GM19452 (cell line): ENCODE measurements at regions not wholly inside any gene's neighbourhood (a gene's known extent, or its start where the extent isn't known, plus 50 kb on each side); places are given as distances from the start of the nearest gene placed in this dataset.
"Not testable (repeated sequence)": the region's sequence is repeated elsewhere in the genome, so short reads cannot be mapped to it uniquely, and the experiment has no call there.

ENCODE experiments used
- ATAC-seq: cut with Tn5 transposase; IDR thresholded peaks from one replicate; pipeline ENCODE4 v1.9.1; 2021; ENCODE audit not compliant: unreplicated experiment

DNA sequence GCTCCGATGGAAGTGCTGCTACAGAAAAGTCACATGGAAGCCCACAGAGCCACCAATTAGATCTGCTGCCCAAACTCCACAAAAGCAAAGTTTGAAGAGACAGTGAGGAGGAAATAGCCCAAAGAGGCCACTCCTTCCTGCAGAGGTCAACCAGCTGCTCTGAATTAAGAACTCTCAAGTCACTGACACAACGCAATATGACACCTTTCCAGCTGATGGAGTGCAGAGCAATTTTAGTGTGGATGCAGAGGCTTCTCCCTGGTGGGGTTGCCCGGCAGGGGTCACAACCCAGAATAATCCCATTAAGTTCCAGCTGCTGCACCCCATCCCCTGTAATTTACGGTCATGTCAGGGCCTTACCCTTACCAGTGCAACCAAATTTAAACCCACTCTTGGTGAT is 361.9 kb upstream of the JARID2 start:
- ATAC-seq = no peak

DNA sequence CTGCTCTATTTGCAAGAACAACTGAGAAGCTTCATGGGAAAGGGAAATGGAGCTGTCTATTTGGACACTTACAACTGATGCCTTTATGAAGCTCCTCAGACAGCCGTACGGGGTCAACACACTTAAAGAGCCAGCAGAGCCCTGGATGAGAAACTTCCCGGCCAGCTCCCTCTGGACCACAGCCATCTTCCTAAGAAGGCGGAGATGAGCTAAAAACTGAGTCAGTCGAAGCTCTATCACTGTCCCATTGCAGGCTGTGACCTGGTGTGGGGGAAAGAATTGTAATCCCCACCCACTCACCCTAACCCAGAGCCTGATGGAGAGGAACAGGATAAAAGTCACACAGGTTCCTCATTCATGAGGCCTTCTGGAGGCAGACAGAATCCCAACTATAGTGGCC is 360.4 kb upstream of the JARID2 start:
- no peak for ATAC-seq

DNA sequence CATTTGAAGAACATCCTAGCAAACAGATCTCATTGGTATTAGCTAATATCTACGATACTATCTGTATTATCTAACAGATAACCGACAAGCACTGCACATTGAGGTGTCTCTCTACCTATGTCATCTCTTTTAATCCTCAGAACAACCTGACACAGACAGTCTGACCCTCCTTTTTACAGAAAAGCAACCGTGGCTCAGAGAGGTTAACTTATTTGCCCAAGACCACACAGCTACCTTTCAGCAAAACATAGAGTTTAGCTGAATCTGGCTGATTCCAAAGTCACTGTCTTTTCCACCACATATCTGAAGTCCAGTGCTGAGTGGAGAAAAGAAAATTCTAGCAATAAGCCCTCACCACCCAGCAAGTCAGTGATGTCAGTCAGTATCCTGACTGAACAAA is 358.7 kb upstream of the JARID2 start:
- ATAC-seq = no peak

DNA sequence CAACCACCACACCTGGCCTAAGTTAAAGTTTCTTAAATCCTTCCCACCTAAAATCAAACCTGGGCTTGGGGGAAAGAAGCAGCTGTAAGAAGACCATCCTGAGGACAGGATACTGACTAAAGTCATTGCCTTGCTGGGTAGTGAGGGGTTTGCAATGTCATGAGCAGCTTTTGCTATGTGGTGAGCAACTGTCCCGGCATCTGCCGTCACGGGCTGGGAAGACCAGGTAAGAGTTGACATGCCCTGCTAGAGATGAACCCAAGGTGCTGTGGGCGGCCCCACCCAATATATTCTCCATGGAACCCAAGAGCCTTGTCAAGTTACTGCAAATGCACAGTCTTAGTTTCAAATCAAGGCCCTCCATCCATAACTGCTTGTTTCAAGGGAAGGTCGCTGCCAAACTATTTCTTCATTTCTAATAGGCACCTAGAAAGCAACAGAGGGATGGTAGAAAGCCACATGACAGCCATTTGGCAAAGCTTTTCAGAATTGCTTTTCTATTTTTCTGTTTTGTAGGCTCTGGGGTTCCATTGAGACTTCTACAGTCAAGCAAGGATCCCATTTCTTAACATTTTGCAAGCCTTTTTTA is 357.8 kb upstream of the JARID2 start:
- ATAC-seq = no peak

DNA sequence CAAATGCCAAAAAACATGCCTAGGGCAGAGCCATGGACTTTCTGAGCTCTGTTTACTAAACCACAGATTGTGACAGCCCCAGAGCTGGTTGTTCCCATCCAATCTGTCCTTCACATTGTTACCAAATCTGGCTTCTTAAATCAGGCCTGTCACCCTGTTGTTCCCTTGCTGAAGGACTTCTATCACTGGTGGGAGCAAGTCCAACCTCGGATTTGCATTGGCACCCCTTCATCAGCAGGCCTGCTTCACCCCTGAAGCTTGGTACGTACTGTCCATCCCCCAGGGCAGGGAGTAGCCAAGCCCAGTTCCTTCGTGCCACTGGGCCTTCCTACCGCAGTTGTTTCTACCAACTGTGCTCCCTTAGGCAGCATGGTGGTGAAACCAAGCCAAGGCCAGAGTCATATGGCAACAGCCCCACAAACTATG is 357.3 kb upstream of the JARID2 start:
- no peak for ATAC-seq

DNA sequence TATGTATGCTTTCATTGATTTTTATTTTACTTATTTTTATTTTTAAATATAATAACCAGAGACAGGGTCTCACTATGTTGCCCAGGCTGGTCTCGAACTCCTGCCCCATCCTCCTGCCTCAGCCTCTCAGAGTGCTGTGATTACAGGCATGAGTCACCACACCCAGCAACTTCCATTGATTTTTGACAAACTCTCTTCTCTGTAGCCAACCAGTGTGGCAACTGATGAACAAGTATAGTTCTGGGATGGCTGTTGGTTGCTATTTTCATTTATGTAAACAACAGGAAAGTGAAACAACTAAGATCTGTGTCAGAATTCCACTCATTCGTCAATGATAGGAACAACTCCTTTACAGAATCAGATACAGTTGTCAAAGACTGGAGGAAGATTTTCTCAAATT is 356.7 kb upstream of the JARID2 start:
- no peak for ATAC-seq

DNA sequence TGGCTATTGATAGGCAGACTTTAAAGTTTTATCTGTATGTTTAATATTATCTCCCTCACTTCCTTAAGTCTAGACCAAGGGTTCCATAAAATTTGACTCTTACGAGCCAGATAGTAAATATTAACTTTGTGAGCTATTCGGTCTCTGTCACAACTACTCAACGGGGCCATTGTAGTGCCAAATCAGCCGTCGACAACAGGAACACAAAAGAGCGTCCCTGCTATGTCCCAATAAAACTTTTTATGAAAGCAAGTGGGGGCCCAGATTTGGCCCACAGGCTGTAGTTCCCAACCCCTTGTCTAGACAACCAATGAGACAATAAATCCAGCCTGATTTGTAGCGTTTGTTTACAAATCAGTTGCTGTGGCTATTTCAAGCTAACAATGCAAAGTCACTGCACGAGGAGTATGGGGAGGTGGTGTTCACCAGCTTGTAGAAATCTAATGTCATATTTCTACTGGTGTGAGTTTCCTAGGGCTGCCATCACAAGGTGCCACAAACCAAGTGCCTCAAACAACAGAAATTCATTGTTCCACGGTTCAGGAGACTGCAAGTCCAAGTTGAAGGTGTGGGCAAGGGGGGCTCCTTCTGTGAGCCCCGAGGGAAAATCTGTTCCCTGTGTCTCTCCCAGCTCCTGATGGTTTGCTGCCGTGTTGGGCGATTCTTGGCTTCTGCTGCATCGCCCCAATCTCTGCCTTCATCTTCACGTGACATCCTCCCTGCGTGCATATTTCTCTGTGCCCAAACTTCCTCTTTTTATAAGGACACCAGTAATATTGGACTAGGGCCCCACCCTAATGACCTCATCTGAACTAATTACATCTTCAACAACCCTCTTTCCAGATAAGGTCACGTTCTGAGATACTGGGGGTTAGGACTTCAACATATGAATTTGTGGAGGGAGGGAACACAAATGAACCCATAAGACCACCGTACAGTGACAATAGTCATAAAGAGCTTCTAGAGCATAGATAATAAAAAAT is 356.0 kb upstream of the JARID2 start:
- no peak for ATAC-seq

DNA sequence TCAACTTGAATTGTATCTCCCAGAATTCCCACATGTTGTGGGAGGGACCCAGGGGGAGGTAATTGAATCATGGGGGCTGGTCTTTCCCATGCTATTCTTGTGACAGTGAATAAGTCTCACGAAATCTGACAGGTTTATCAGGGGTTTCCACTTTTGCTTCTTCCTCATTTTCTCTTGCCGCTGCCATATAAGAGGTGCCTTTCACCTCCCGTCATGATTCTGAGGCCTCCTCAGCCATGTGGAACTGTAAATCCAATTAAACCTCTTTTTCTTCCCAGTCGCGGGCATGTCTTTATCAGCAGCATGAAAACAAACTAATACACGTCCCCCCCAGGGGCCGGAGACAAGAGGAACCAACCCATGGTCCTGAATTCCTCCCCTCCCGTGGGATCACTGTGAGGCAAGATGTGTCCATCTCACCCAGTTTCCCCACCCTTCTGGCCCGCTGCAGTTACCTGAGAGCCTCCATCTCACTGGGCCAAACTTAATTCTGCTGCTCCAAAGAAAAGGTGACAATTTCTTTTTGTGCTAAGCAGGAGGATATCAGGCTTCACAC is 354.0 kb upstream of the JARID2 start:
- ATAC-seq = not testable (repeated sequence)

DNA sequence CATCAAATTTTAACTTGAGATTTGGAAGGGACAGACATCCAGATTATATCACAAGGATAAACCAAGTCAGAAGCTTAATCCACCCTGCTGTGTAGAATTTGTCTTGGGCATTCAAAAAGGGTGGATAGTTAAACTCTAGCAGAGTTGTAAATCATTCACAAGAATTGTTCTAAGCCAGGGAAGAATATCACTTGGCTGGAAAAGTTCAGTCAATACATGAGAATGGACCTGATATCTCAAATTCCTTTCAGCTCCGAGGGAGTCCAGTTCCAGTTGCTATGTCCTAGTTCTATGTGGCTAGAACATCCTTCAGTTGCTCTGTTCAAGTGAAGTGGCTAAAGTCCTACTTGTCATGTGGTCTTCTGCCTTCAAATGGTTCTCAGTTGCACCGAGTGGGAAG is 351.8 kb upstream of the JARID2 start:
- no peak for ATAC-seq

DNA sequence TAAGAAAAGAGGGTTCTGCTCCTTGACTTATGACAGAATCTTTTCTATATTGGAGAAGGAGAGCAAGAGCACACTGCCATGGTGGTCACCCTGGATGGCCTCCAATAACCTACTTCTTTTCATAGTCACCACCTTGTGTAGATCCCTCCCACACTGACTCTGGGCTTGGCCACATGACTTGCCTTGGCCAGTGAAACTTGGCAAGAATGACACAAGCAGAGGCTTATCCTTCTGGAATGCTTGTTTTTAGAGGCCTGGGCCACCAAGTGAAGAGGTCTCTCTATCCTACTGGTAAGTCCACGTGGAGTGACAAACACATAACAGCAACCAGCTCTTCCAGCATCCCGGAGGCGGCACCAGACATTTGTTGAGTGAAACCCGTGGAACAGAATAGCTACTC is 349.4 kb upstream of the JARID2 start:
- ATAC-seq = no peak

DNA sequence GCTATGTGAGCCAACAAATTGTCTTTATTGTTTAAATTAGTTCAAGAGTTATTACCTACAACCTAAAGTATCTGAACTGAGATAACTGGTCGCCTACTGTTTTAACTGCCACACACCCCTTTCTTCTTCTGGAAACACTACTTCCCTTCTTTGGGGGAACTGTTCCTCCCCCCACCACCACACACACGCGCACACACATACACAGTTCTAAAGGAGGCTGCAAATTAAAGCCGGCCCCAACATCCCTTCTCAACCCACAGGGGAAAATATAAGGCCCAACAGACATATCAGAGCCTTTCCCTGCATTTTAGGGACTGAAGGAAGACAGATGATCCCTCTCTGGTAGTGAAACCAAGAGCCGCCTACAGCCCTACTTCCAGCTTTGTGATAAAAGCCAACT is 348.0 kb upstream of the JARID2 start:
- ATAC-seq = no peak

DNA sequence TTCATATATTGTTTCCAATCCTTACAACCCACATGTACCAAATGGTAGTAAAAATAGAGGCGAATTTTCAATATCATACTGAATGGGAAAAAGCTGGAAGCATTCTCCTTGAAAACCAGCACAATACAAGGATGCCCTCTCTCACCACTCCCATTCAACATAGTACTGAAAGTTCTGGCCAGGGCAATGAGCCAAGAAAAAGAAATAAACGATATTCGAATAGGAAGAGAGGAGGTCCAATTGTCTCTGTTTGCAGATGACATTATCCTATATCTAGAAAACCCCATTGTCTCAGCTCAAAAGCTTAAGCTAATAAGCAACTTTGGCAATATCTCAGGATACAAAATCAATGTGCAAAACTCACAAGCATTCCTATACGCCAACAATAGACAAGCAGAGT is 346.4 kb upstream of the JARID2 start:
- not testable (repeated sequence) for ATAC-seq

DNA sequence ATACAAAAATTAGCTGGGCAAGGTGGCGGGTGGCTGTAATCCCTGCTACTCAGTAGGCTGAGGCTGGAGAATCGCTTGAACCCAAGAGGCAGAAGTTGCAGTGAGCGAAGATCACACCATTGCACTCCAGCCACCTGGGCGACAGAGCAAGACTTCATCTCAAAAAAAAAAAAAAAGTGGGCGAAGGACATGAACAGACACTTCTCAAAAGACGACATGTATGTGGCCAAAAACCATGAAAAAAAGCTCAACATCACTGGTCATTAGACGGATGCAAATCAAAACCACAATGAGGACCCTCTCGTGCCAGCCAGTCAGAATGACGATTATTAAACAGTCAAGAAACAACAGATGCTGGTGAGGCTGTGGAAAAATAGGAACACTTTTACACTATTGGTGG is 344.9 kb upstream of the JARID2 start:
- ATAC-seq = no peak

DNA sequence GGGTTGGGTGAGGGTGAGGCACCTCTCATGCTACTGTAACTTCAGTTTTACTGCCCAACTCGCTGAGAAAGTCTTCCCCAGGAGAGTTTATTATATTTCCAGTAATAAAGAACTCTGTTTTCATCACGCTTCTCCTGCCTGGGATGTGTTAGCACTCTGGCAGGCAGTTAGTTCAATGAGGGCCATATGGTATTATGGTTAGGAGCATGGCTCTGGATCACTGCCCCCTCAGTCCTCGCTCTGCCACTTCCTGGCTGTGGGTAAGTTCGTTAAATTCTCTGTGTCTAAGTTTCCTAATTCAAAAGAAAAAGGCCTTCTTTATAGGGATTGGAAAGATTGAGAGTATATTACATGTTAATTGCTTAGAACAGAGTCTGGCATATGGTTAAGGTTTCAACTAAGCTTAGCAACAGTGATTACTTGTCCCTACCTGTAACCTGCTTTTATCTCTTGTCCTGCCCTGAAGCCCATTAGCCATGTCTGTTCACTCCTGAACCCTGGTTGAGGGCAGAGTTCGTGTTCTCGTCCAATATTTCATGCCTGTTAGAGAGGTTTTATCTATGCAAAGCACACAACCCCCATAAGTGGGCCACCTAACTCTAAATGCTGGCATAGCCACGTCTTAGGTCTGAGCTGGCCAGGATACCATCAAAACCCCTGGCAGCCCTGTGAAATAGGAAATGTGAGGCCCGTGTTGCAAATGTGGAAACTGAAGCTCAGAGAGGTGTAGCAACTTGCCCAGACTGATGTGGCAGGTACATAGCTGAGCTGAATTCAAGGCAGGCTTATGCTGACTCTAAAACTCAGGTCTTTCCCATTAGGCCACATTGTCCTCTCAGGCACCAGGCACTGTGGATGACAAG is 342.5 kb upstream of the JARID2 start:
- no peak for ATAC-seq

DNA sequence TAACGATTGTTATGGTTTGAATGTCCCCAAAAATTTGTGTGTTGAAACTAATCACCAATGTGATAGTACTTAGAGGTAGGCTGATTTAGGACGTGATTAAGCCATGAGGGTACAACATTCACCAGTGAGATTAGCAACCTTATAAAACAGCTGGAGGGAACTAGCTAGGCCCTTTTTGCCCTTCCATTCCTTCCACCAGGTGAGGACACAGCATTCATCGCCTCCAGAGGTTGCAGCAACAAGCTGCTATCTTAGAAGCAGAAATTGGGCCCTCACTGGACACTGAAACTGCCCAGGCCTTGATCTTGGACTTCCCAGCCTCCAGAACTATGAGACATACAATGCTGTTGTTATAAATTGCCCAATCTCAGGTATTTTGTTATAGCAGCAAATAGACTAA is 340.7 kb upstream of the JARID2 start:
- ATAC-seq = no peak

DNA sequence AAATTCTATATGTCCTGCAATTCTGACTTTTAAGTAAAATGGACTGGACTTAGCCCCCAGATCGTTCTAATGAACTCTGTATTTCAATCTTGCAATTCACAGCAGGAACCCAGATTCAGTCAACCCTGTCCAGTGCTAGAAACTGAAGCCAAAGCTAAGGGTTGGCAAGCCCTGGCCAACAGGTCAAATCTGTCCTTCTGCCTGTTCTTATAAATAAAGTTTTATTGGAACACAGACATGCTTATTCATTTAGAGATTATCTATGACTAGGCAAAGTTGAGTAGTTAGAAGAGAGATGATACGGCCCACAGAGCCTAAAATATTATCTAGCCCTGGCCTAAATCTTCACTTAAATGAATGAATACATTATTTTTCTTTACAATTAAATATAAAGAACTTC is 339.2 kb upstream of the JARID2 start:
- ATAC-seq = no peak

DNA sequence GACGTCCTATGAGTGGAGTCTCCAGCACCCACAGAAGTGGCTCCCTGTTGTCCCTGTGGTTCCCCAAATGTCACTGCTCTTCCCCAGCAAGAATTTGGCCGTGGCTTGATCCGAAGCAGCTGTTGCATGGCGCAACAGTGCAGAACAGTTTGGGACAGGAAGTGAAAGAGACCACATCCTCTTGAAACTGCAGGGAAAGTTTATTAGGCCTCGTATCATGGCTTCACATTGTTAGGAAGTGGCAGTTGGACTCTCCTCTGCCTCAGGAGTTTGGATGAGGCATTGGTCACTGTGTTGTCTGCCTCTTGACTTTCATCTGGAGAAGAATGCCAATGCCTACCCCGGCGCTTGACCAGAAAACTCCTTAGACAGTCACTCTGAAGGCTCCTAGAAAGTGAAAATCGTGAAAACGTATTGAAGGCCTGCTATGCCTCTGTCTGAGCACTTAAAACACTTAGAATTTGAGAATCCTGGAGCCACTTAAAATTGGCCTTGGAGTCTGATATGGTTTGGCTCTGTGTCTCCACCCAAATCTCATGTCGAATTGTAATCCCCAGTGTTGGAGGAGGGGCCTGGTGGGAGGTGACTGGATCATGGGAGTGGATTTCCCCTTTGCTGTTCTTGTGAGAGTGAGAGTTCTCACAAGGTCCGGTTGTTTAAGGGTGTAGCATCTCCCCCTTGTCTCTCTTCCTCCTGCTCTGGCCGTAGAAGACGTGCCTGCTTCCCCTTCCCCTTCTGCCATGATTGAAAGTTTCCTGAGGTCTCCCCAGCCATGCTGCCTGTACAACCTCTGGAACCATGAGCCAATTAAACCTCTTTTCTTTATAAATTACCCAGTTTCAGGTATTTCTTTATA is 334.9 kb upstream of the JARID2 start:
- peak; percentile 88 for ATAC-seq

DNA sequence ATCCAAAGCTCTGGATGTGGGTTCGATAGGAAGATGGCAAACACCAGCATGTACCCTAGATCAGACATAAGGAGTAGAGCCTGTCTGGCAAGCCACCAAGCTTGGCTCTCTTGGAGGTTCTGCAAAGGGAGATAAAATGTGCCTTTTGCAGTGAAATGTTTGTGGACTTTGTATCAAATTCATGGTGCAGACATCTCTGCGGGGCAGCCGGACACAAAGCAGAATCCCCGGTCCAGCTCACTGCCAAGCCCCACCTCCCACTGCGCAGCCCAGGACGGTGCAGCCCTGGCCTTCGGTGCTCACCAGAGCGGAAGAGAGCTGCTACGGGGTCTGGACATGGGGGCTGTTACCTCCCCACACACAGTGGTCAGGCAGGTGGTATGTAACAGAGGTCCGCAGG is 333.6 kb upstream of the JARID2 start:
- no peak for ATAC-seq

DNA sequence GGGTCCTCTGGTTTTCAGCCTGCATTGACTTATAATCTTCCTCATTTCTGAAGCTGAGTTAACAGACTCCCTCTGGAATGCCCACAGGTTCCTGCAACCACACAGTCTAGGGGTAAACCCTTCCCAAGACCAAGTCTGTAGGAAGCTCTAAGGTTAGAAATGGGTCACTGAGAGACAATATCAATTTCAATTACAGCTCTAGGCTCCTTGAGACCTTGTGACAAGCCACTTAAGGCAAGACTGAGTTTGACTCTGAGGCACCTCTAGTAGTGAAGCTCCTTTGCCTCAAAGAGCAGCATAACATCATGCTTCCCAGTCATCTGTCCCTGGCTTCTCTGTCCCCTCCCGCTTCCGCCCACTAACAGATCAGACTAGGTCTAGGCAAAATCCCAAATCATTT is 333.2 kb upstream of the JARID2 start:
- no peak for ATAC-seq

DNA sequence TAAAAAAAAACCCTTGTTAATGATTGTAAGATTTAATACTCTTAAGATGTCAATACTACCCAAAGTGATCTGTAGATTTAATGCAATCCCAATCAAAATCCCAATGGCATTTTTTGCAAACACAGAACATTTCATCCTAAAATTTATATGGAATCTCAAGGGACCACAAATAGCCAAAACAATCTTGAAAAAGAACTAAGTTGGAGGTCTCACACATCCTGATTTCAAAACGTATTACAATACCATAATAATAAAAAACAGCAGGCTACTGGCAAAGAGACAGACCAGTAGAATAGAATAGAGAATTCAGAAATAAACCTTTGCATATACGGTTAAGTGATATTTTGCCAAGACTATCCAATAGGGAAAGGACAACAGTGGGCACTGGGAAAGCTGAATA is 331.9 kb upstream of the JARID2 start:
- no peak for ATAC-seq
